ENCODE measurements at regions not wholly inside any gene's neighbourhood (a gene's known extent, or its start where the extent isn't known, plus 50 kb on each side); places are given as distances from the start of the nearest gene placed in this dataset.
"Not testable (repeated sequence)": the region's sequence is repeated elsewhere in the genome, so short reads cannot be mapped to it uniquely, and the experiment has no call there.

DNA sequence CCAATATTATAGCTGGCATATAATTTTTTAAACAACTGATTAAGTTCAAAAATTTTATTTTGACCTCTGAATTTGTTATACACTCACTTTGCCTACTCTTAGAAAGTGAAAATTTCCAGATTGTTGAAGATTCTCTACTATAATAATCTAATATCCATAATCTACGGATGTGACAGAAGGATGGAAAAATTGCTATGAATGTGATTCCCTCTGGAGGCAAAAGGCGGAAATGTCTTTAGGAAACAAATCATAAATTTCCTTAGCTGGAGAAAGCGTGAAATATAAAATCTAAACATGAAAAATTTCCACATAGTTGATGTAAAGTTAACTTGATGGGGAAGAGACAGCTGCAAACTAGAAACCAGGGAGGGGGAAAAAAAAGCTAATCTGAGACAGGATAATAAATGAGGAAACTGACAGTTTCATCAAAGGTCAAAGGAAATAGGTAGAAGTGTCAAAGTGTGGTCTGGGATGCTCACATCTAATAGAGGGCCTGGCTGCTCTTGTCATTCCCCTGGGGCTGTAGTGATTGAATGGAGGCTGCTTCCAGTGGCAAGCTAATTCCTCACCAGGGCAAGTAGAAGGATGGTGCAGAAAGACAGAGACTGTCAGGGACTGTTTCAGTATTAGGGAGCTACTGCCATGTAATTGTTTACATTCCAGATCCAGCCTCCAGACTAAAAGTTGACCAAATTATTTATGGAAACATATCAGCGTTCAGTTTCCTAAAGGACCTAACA lies 264.5 kb downstream of the SDHAF3 start:
- no peak for DNase-seq

DNA sequence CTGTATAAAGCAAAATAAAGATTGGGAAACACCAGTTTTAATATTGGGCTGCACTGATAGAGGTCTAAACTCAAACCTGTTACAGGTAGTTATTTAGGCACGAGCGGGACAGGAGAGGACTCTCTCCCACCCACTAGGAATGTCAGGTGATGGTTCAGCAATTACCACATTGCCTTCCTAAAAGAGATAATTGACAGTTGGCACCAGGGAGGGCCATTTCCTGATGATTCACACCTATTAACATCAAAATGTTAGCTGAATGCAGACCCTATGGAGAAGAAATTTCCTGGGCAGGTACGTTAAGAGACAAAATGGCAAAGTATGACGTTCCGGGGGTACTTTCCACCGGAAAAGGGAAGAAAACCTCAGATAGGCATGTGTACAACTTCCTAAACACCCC lies 272.6 kb downstream of the SDHAF3 start:
- no peak for DNase-seq

DNA sequence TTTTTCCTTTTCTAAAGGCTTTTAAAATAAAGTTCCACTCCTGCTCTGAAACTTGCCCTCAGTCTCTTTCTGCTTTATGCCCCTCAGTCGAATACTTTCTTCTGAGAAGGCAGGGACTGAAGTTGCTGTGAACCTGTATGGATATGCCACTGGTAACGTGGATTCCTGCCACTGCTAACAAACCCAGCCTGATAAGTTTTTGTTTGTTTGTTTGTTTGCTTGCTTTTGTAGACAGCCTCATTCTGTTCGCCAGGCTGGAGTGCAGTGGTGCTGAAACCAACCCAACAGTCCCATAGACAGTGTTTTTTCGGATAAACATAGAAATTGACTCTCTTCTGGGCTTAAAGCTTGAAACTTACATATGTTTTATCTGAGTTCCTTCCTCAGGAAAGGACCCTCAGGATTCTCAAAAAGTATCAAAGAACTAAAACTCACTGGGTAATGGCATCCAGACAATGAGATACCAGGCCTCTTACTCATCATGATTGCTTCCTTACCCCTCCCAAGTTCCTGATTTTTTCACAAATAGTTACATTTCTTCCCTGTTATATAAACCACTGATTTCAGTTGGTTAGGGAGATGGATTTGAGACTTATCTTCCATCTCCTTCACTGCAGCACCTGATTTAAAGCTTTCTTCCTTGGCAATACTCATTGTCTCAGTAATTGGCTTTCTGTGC lies 273.6 kb downstream of the SDHAF3 start:
- DNase-seq: no peak

DNA sequence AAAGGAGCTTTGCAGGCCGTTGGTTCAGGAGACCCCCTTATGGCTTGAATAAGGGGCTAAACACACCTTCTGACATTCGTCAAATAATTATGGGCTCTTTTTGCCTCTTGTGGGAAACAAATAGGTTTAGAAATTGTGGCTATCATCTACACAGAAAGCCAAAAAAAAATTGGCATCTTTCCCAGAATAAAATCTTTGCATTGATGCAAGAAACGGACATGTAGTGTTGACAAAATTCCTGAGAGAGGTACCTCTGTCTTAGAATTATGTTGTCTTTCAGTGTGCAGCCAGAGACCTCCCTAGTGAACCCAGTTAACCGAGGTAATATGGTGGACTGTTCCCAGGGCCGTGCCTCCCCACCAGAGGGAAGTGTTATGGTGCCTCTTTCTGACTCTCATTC lies 283.9 kb downstream of the SDHAF3 start:
- DNase-seq: no peak

DNA sequence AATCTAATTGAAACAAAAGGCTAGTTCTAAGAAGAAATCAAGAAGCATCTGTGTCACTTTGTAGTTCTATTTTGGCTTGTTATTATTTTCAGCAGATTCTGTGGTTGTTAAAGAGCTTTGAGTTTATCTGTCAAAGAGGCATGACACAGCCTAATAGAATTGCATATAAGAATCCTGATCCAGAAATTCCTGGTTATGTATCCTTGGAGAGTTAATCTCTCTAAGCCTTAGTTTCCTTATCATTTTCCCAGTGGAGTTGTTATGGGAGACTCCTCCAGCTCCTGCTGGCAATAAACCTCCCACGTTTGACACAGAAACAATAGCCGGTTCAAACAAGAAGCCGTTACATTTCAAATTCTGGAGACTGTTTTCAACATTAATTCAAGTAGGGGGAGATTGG lies 288.3 kb downstream of the SDHAF3 start:
- no peak for DNase-seq

DNA sequence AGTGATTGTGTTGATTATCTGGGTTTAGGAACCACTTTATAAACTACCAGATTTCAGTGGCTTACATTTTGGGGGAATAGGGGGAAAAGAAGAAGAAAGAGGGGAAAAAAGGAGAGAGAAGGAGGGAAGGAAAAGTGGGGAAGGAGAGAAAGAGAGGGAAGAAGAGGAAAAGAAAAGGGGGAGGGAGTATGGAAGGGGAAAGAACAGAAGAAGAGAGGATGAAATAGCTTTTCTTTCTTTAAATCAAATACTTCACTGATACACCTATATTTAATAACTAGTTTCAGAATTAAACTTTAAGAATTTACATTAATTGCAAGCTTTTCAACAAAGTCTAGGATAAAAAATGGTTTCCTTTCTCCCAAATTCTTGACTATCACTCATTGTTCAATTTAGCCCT lies 289.6 kb downstream of the SDHAF3 start:
- DNase-seq: no peak

DNA sequence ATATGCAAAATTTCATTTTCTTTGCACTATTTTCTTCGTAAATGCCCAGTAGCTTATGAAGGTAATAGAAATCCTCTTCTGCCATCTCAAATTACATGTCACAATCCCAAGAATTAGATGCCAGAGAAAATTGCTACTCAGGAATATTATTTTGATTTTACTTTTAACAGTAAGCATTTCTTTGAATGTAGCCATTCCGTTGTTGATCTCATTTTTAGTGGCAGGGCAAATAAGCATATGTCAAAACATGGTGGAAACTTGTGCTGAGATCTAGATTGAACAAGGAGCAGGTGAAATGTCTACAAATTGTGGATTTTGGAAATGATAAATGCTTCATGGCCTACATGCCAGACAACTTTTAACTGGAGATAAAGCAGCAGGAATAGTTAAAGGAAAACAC lies 291.8 kb downstream of the SDHAF3 start:
- DNase-seq: no peak

- DNase-seq: peak in 1 of 2 experiments; percentile 21
Measured at GRCh38 chr7:97418312-97418711, 300.8 kb downstream of the SDHAF3 start.

DNA sequence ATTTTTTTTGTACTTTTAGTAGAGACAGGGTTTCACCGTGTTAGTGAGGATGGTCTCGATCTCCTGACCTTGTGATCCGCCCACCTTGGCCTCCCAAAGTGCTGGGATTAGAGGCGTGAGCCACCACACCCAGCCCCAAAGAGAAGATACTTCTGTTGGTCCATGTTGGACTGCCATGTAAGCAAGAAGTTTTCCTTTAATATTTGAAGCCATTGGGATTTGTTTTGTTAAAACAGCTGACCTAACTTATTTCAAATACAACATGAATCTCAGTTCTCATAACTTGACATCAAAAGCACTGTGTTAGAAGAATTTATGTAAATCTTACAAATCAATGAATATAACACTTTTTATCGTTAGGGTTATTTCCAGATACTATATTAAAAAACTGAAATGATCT lies 302.4 kb downstream of the SDHAF3 start:
- DNase-seq: no peak

DNA sequence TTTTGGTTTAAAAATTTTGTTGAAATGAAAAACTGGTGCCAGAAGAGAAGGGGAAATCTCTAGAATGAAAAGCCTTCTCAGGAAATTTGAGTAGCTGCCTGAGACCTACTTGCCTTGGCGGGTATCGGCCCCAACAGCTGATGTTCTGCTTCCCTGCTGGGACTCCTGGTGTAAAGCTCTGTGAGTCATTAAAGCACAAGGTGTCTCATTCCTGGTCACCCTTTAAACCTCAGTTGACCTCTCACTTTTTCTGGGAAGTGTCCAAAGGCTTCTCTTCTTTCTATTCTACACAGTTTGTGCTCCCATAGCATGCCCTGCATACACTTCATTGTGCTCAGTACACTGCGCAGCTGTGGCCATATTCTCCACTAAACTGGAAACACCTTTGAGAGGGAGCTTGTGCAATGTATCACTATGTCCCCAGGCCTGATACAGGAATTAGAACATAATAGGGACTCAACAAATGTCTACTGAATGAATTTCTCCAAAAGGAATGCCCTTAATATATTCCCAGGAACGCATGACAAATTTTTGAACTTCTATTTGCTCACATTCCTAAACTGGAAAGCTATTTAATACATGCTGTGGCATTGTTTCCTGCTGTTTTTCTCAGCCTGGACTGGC lies 303.9 kb downstream of the SDHAF3 start:
- DNase-seq: no peak

- DNase-seq: no peak
Measured at GRCh38 chr7:97422046-97422445, 304.5 kb downstream of the SDHAF3 start.

DNA sequence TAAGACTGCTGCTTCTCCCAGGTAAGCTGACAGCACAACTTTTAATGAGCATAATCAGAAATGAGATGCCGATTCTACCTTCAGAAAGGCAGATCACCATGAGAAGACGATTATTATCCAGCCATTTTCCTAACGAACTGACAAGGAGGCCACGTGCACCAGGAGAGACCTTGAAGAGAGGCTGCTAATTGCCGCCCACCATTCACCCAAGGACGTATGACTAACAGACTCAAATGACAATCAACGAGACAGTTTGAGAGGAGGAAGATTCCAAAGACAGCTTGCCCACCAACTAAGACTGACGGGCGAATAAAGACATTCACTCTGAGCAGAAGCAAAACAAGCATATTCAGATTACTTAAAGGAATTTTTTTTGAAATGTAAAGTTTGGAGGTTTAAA lies 301.9 kb upstream of the TAC1 start:
- DNase-seq: no peak

GRCh38 chr7:97439637-97440214 lies 292.2 kb upstream of the TAC1 start:
- no peak for DNase-seq

DNA sequence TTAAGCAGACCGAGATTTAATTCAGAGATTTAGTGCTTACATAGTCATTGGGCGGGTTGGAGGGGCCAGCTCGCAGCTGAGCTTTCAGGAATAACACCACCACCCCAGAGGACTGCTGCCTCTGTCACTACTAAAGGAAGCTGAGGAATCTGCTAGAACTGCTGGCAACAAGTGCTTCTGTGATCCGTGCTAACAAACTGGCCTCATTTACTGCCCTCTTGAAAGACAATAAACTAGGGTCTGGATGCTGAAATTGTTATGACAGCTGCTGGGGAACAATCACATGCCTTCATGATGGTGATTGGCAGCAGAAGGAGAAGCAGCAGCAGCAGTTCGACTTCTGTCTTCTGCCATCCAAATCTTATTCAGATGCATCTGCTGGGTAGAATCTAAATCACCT lies 285.5 kb upstream of the TAC1 start:
- peak in 1 of 2 experiments; percentile 10 for DNase-seq

DNA sequence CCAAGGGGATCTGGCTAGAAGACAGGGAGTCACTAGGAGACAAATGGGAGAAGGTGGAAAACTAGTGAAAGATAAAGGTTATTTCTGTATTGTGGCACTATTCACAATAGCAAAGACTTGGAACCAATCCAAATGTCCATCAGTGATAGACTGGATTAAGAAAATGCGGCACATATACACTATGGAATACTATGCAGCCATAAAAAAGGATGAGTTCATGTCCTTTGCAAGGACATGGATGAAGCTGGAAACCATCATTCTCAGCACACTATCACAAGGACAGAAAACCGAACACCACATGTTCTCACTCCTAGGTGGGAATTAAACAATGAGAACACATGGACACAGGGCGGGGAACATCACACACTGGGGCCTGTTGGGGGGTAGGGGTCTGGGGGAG lies 282.4 kb upstream of the TAC1 start:
- DNase-seq: not testable (repeated sequence)

DNA sequence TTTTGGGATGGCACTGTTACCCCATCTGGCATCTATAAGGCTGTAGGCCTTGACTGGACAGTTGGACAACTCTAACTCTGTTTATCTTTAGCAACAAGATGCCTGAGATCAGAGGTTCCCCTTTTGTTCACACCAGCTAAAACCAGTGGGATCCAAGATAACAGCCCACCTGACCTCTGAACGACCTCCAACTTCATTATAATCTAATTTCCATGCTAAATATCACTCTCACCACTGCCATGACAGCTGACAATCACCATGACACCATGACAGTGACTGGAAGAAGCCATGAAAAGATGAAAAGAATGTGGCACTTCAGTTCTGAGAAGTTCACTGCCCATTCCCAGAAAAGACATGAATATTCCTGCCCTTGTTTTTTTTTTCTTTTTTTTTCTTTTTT lies 281.4 kb upstream of the TAC1 start:
- no peak for DNase-seq

DNA sequence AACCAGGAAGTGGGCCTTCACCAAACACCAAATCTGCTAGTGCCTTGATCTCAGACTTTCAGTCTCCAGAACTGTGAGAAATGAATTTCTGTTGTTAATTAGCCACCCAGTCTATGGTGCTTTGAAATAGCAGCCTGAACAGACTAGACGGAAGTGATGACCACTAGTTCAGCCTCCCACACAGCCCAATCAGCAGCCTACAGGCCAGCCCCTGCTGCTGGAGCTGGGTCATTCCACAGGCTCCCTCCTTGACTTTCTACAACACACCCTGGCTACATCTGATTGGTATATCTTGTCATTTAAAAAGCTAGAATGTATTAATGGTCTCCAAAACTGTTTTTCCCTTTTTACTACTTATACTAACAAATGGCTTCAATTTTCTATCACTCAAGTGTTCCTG lies 277.2 kb upstream of the TAC1 start:
- DNase-seq: no peak

GRCh38 chr7:97457054-97457453 lies 274.8 kb upstream of the TAC1 start:
- DNase-seq: no peak

- no peak for DNase-seq
Measured at GRCh38 chr7:97460433-97460832, 271.5 kb upstream of the TAC1 start.

DNA sequence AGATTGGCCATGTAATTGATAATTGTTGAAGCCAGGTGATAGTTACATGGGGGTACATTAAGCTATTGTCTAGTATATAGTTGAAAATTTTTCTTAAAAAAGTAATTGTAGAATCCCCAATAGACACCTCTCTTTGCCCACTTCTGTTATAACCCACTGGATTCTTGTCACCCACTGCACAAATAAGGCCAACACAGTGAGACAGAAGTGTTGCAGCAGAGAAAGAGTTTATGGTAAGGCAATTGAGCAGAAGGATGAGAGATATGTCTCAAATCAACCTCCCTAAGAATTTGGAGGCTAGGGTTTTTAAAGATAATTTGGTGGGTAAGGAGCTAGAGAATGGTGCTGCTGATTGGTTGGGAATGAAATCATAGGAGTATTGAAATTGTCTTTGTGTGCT lies 270.3 kb upstream of the TAC1 start:
- no peak for DNase-seq

DNA sequence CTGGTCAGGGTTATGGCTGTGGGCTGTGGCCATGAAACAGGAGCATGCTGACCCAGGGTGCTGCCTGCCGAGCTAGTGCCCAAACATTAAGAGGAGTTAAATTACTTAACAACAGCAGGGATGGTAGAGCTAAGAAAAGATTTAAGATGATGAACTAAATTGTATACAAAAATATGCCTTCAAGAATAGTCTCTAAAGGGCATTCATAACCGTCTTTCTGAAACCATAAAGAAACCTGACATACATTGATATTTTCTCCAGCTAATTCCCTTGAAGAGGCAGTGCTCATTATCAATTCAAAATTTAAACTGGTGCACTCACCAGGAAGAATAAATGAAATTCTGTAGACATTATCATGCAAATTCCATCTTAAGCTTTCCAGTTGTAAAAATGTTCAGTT lies 265.8 kb upstream of the TAC1 start:
- peak in 1 of 2 experiments; percentile 7 for DNase-seq

GRCh38 chr7:97466999-97467740 lies 264.7 kb upstream of the TAC1 start:
- DNase-seq: peak in 1 of 2 experiments; percentile 29

- DNase-seq: no peak
Measured at GRCh38 chr7:97468493-97468892, 263.4 kb upstream of the TAC1 start.
